HEK293T (cell line): ENCODE measurements at regions not wholly inside any gene's neighbourhood (a gene's known extent, or its start where the extent isn't known, plus 50 kb on each side); places are given as distances from the start of the nearest gene placed in this dataset.
"Not testable (repeated sequence)": the region's sequence is repeated elsewhere in the genome, so short reads cannot be mapped to it uniquely, and the experiment has no call there.

Source experiments
- CTCF ChIA-PET: fragments of 350-600 bp; formaldehyde crosslinking; extraction: SDS; loops from one replicate; lab custom pipeline; 2021; ENCODE audit warnings: antibody characterized with exemption, inconsistent platforms; lab: Yijun Ruan, JAX
- POLR2A ChIA-PET: fragments of 350-600 bp; formaldehyde crosslinking; extraction: SDS; loops from one replicate; lab custom pipeline; 2020; ENCODE audit warnings: antibody characterized with exemption, inconsistent platforms; lab: Yijun Ruan, JAX
- DNase-seq: peaks from one replicate; pipeline ENCODE4 v3.0.0; 2012; ENCODE audit warnings: mixed read lengths; ENCODE audit errors: extremely low spot score
- ARNT ChIP-seq: fragments of 450-650 bp; IDR thresholded peaks from 2 replicates; pipeline ENCODE4 v1.6.1; 2017; ENCODE audit warnings: mild to moderate bottlenecking
- BHLHE40 ChIP-seq: fragments of 450-650 bp; IDR thresholded peaks from 2 replicates; pipeline ENCODE4 v1.6.1; 2016; ENCODE audit warnings: mild to moderate bottlenecking, moderate library complexity, borderline replicate concordance
- CTBP1 ChIP-seq: fragments of 450-650 bp; IDR thresholded peaks from 2 replicates; pipeline ENCODE4 v1.6.1; 2016; ENCODE audit warnings: borderline replicate concordance
- ELF4 ChIP-seq: fragments of 450-650 bp; IDR thresholded peaks from 2 replicates; pipeline ENCODE4 v1.6.1; 2017; ENCODE audit warnings: antibody characterized with exemption
- FOXA1 ChIP-seq: fragments of 450-650 bp; IDR thresholded peaks from 2 replicates; pipeline ENCODE4 v1.6.1; 2016; ENCODE audit warnings: mild to moderate bottlenecking
- FOXK2 ChIP-seq: fragments of 450-650 bp; IDR thresholded peaks from 2 replicates; pipeline ENCODE4 v1.6.1; 2016; ENCODE audit warnings: mild to moderate bottlenecking
- FOXM1 ChIP-seq: fragments of 450-650 bp; IDR thresholded peaks from 2 replicates; pipeline ENCODE4 v1.6.1; 2017; ENCODE audit warnings: mild to moderate bottlenecking, borderline replicate concordance
- HDGF ChIP-seq: fragments of 450-650 bp; IDR thresholded peaks from 2 replicates; pipeline ENCODE4 v1.6.1; 2017; ENCODE audit warnings: antibody characterized with exemption, borderline replicate concordance
- L3MBTL2 ChIP-seq: fragments of 450-650 bp; conservative IDR thresholded peaks from 2 replicates; pipeline ENCODE4 v1.6.1; 2016; ENCODE audit warnings: mild to moderate bottlenecking
- LEF1 ChIP-seq: fragments of 450-650 bp; IDR thresholded peaks from 2 replicates; pipeline ENCODE4 v1.6.1; 2017; ENCODE audit warnings: mild to moderate bottlenecking, borderline replicate concordance
- NFRKB ChIP-seq: fragments of 450-650 bp; IDR thresholded peaks from 2 replicates; pipeline ENCODE4 v1.6.1; 2016; ENCODE audit warnings: mild to moderate bottlenecking, moderate library complexity
- SP1 ChIP-seq: fragments of 450-650 bp; IDR thresholded peaks from 2 replicates; pipeline ENCODE4 v1.6.1; 2017
- SUZ12 ChIP-seq: fragments of 450-650 bp; IDR thresholded peaks from 2 replicates; pipeline ENCODE4 v1.6.1; 2016; ENCODE audit warnings: mild to moderate bottlenecking
- TARDBP ChIP-seq: fragments of 450-650 bp; IDR thresholded peaks from 2 replicates; pipeline ENCODE4 v1.6.1; 2016
- ZNF384 ChIP-seq: fragments of 450-650 bp; IDR thresholded peaks from 2 replicates; pipeline ENCODE4 v1.6.1; 2016
- TF ChIP-seq, protein P1 (sequence below): fragments of 450-650 bp; IDR thresholded peaks from 2 replicates; pipeline ENCODE4 v1.6.1; 2016

- POLR2A ChIA-PET = no interaction called here
- TF ChIP-seq FOXK2 (no peak), SP1 (no peak), BHLHE40 (no peak), FOXM1 (no peak), NFRKB (no peak), SUZ12 (no peak), LEF1 (no peak)
- DNase-seq = no peak
- CTCF ChIA-PET = no interaction called here
Measured at GRCh38 chr2:129550536-129550935, 428.9 kb upstream of the RAB6C start.

- ChIA-PET CTCF (no interaction called here), POLR2A (no interaction called here)
- TF ChIP-seq CTBP1 = no peak
- no peak for TF ChIP-seq ELF4
- no peak for TF ChIP-seq HDGF
- TF ChIP-seq NFRKB = no peak
- no peak for TF ChIP-seq FOXM1
- no peak for TF ChIP-seq LEF1
- no peak for TF ChIP-seq FOXK2
- DNase-seq = no peak
Measured at GRCh38 chr2:129554373-129554772, 425.1 kb upstream of the RAB6C start.

GRCh38 chr2:129559101-129559500 lies 420.4 kb upstream of the RAB6C start:
- no peak for DNase-seq
- ChIA-PET POLR2A (no interaction called here), CTCF (interaction anchor here (0.6 kb wide), 1 partner anchor 357 kb away, joined by 3 read pairs; no protein-coding TSS in a partner anchor)
- no peak for TF ChIP-seq CTBP1
- no peak for TF ChIP-seq L3MBTL2
- TF ChIP-seq ELF4 = no peak
- TF ChIP-seq, protein P1, sequence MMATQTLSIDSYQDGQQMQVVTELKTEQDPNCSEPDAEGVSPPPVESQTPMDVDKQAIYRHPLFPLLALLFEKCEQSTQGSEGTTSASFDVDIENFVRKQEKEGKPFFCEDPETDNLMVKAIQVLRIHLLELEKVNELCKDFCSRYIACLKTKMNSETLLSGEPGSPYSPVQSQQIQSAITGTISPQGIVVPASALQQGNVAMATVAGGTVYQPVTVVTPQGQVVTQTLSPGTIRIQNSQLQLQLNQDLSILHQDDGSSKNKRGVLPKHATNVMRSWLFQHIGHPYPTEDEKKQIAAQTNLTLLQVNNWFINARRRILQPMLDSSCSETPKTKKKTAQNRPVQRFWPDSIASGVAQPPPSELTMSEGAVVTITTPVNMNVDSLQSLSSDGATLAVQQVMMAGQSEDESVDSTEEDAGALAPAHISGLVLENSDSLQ = no peak
- TF ChIP-seq TARDBP = no peak
- TF ChIP-seq FOXA1 = no peak

GRCh38 chr2:129565551-129566109 lies 413.8 kb upstream of the RAB6C start:
- no peak for TF ChIP-seq BHLHE40
- TF ChIP-seq NFRKB = no peak
- TF ChIP-seq ARNT = no peak
- no peak for TF ChIP-seq CTBP1
- no peak for TF ChIP-seq LEF1
- no peak for TF ChIP-seq FOXK2
- no peak for TF ChIP-seq SP1
- CTCF ChIA-PET = no interaction called here
- POLR2A ChIA-PET = no interaction called here
- DNase-seq = no peak

GRCh38 chr2:129570812-129571211 lies 408.7 kb upstream of the RAB6C start:
- DNase-seq, POLR2A ChIA-PET, CTCF ChIA-PET: not testable (repeated sequence)

GRCh38 chr2:129575431-129575830 lies 404.0 kb upstream of the RAB6C start:
- POLR2A ChIA-PET = no interaction called here
- CTCF ChIA-PET = interaction anchor here (0.7 kb wide), 1 partner anchor 10 kb away, joined by 3 read pairs; no protein-coding TSS in a partner anchor
- no peak for DNase-seq

GRCh38 chr2:129575880-129576279 lies 403.6 kb upstream of the RAB6C start:
- CTCF ChIA-PET = no interaction called here
- no peak for TF ChIP-seq NFRKB
- no peak for TF ChIP-seq CTBP1
- POLR2A ChIA-PET = no interaction called here
- no peak for DNase-seq

More at GRCh38 chr2:129575431-129575830, 404.0 kb upstream of the RAB6C start:
- TF ChIP-seq CTBP1 = no peak
- TF ChIP-seq FOXK2 = no peak
- TF ChIP-seq SP1 = no peak
- TF ChIP-seq ARNT = no peak
- TF ChIP-seq ELF4 = no peak
- no peak for TF ChIP-seq SUZ12
- TF ChIP-seq FOXA1 = no peak
- no peak for TF ChIP-seq ZNF384
- TF ChIP-seq NFRKB = no peak
- no peak for TF ChIP-seq TARDBP
- TF ChIP-seq FOXM1 = no peak
- TF ChIP-seq L3MBTL2 = no peak
- TF ChIP-seq LEF1 = no peak
- no peak for TF ChIP-seq HDGF
- no peak for TF ChIP-seq BHLHE40
- TF ChIP-seq, protein P1 = no peak

GRCh38 chr2:129580001-129580400 lies 399.5 kb upstream of the RAB6C start:
- ChIA-PET POLR2A (interaction anchor here (0.6 kb wide), 1 partner anchor 30 kb away, joined by 3 read pairs; no protein-coding TSS in a partner anchor), CTCF (no interaction called here)
- TF ChIP-seq FOXK2 (no peak), HDGF (no peak), CTBP1 (no peak), LEF1 (no peak), NFRKB (no peak), ELF4 (no peak), BHLHE40 (no peak), ZNF384 (no peak), FOXM1 (no peak), ARNT (no peak), FOXA1 (no peak), L3MBTL2 (no peak), TARDBP (no peak), SP1 (no peak)
- no peak for DNase-seq
